SK-N-MC (cell line): ENCODE measurements at regions not wholly inside any gene's neighbourhood (a gene's known extent, or its start where the extent isn't known, plus 50 kb on each side); places are given as distances from the start of the nearest gene placed in this dataset.

Experiments used
- EZH2 ChIP-seq: fragments of 200-600 bp; sonication (generic); IDR thresholded peaks from one replicate; pipeline ENCODE4 v1.6.1; 2017; ENCODE audit warnings: antibody characterized with exemption
- FOXP2 ChIP-seq: optimal IDR thresholded peaks from 2 replicates; pipeline ENCODE3; 2011; ENCODE audit warnings: mild to moderate bottlenecking, moderate library complexity; ENCODE audit not compliant: insufficient read depth; ENCODE audit errors: extremely low read length, control extremely low read depth
- POLR2AphosphoS5 ChIP-seq: IDR thresholded peaks from 2 replicates; pipeline ENCODE4 v1.6.1; 2012; ENCODE audit warnings: mild to moderate bottlenecking, low read depth, low read length, borderline replicate concordance

DNA sequence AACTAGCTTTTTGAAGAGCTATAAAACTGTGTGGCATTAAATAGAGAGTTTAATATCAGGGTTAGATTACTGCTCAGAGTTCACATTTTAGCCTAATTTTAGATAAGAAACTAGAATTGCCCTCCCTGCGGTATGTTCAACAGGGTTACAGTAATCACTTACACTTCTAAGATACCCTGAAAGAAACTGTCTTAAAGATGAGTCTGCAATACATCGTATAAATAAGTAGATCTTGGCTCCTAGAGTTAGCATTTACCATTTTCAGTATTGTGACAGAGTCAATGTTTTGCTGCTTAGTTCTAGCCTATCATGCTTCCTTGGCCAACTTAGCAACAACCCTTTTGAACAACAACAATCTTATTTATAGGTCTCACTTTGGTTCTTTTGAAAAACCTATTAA is 217.8 kb upstream of the NDST4 start:
- TF ChIP-seq EZH2 (no peak), POLR2AphosphoS5 (no peak), FOXP2 (no peak)
